DND-41 (cell line): ENCODE measurements at regions not wholly inside any gene's neighbourhood (a gene's known extent, or its start where the extent isn't known, plus 50 kb on each side); places are given as distances from the start of the nearest gene placed in this dataset.

ENCODE experiments used
- ATAC-seq: fragments of 200-7000 bp; cut with Tn5 transposase; 3 replicates; pipeline ENCODE4 v1.9.1; 2021; ENCODE audit warnings: low read depth; ENCODE audit not compliant: insufficient read depth
- DNase-seq: peaks from one replicate; pipeline ENCODE4 v3.0.0-alpha.2; 2020
- H2AFZ ChIP-seq: 2 replicates; pipeline ENCODE4 v1.6.0; 2012; ENCODE audit warnings: low read depth, low read length
- H3K27ac ChIP-seq: 2 replicates; pipeline ENCODE4 v1.5.1; 2012; ENCODE audit warnings: low read length, inconsistent platforms
- H3K27me3 ChIP-seq: fragments of 200-600 bp; sonication (generic); 2 replicates; pipeline ENCODE4 v1.6.0; 2012; ENCODE audit warnings: low read length, mild to moderate bottlenecking, inconsistent platforms; ENCODE audit not compliant: insufficient read depth, poor library complexity
- H3K36me3 ChIP-seq: 2 replicates; pipeline ENCODE4 v1.5.1; 2012; ENCODE audit warnings: low read length, inconsistent platforms; ENCODE audit not compliant: insufficient read depth
- H3K4me1 ChIP-seq: 2 replicates; pipeline ENCODE4 v1.5.1; 2012; ENCODE audit warnings: mild to moderate bottlenecking, low read length; ENCODE audit not compliant: insufficient read depth
- H3K4me2 ChIP-seq: 2 replicates; pipeline ENCODE4 v1.6.0; 2012; ENCODE audit warnings: mild to moderate bottlenecking, moderate library complexity, low read length, inconsistent platforms; ENCODE audit not compliant: insufficient read depth
- H3K4me3 ChIP-seq, 2 experiments: fragments of 200-600 bp in 1 of 2; shearing (Covaris generic) in 1 of 2; 2 replicates each; pipeline ENCODE4 v1.5.1; 2012 to 2016; ENCODE audit warnings: inconsistent platforms in 2 of 2, low read length in 2 of 2, mild to moderate bottlenecking in 2 of 2, low read depth in 1 of 2, moderate library complexity in 1 of 2
- H3K79me2 ChIP-seq: 2 replicates; pipeline ENCODE4 v1.6.0; 2012; ENCODE audit warnings: low read length, inconsistent platforms; ENCODE audit not compliant: insufficient read depth
- H3K9ac ChIP-seq: 2 replicates; pipeline ENCODE4 v1.6.0; 2012; ENCODE audit warnings: low read depth, mild to moderate bottlenecking, inconsistent platforms, low read length, moderate library complexity
- H3K9me3 ChIP-seq: 2 replicates; pipeline ENCODE4 v1.5.1; 2012; ENCODE audit warnings: low read length, moderate library complexity, mild to moderate bottlenecking, inconsistent platforms; ENCODE audit not compliant: insufficient read depth, severe bottlenecking
- H4K20me1 ChIP-seq: 2 replicates; pipeline ENCODE4 v1.6.0; 2012; ENCODE audit warnings: low read length; ENCODE audit not compliant: insufficient read depth
- CTCF ChIP-seq: IDR thresholded peaks from 2 replicates; pipeline ENCODE4 v1.5.1; 2012; ENCODE audit warnings: borderline replicate concordance, low read length, moderate library complexity, mild to moderate bottlenecking; ENCODE audit not compliant: poor library complexity, severe bottlenecking; ENCODE audit errors: extremely low read depth
- EZH2 ChIP-seq: IDR thresholded peaks from 3 replicates; pipeline ENCODE4 v1.6.1; 2012; ENCODE audit warnings: borderline replicate concordance, low read depth, mild to moderate bottlenecking, moderate library complexity, low read length, inconsistent platforms; ENCODE audit not compliant: severe bottlenecking

- Histone ChIP-seq H3K9me3 (no peaks in the 10 kb centered on the region), H3K36me3 (no peaks in the 10 kb centered on the region), H3K27me3 (no peaks in the 10 kb centered on the region), H3K79me2 (no peaks in the 10 kb centered on the region), H3K4me1 (no peaks in the 10 kb centered on the region), H3K4me3 (no peak overlapping the region), H3K9ac (no peak overlapping the region), H3K27ac (no peak overlapping the region), H3K4me2 (no peak overlapping the region), H4K20me1 (no peaks in the 10 kb centered on the region), H2AFZ (no peak overlapping the region)
- DNase-seq (no peak), ATAC-seq (no peak)
- TF ChIP-seq CTCF (no peak), EZH2 (no peak)
Observed at GRCh38 chr9:129558063-129558550, 62.8 kb downstream of the C9orf50 start.

- TF ChIP-seq EZH2 (no peak), CTCF (no peak)
- no peaks in the 10 kb centered on the region for H3K36me3 ChIP-seq
- H2AFZ ChIP-seq = no peak overlapping the region
- ATAC-seq (no peak), DNase-seq (no peak)
- H3K9ac ChIP-seq = no peak overlapping the region
- H4K20me1 ChIP-seq = no peaks in the 10 kb centered on the region
- H3K4me2 ChIP-seq = no peak overlapping the region
- H3K4me1 ChIP-seq = no peaks in the 10 kb centered on the region
- no peak overlapping the region for H3K27ac ChIP-seq
- H3K27me3 ChIP-seq = no peaks in the 10 kb centered on the region
- H3K9me3 ChIP-seq = no peaks in the 10 kb centered on the region
- no peaks in the 10 kb centered on the region for H3K79me2 ChIP-seq
- no peak overlapping the region for H3K4me3 ChIP-seq
Observed at GRCh38 chr9:129557192-129558036, 63.5 kb downstream of the C9orf50 start.

GRCh38 chr9:129556491-129557191 lies 64.3 kb downstream of the C9orf50 start:
- ATAC-seq = no peak
- no peak overlapping the region for H3K27ac ChIP-seq
- no peaks in the 10 kb centered on the region for H3K27me3 ChIP-seq
- no peak overlapping the region for H3K4me3 ChIP-seq
- no peak for DNase-seq
- no peaks in the 10 kb centered on the region for H4K20me1 ChIP-seq
- TF ChIP-seq CTCF = no peak
- TF ChIP-seq EZH2 = no peak
- no peaks in the 10 kb centered on the region for H3K36me3 ChIP-seq
- no peaks in the 10 kb centered on the region for H3K9me3 ChIP-seq
- H3K79me2 ChIP-seq = no peaks in the 10 kb centered on the region
- no peaks in the 10 kb centered on the region for H3K4me1 ChIP-seq
- no peak overlapping the region for H3K4me2 ChIP-seq
- no peak overlapping the region for H3K9ac ChIP-seq
- no peak overlapping the region for H2AFZ ChIP-seq
